Common myeloid progenitor, CD34-positive (primary cell): ENCODE measurements at regions not wholly inside any gene's neighbourhood (a gene's known extent, or its start where the extent isn't known, plus 50 kb on each side); places are given as distances from the start of the nearest gene placed in this dataset.
A peak's percentile ranks its signal among the peaks of the same experiment; 100 is the strongest.

Experiments used
- CTCF ChIA-PET: fragments of 350-600 bp; sonication (Branson Sonifier 250); formaldehyde crosslinking; loops from one replicate; lab custom pipeline; 2021; ENCODE audit warnings: antibody characterized with exemption; lab: Charles Lee
- POLR2A ChIA-PET: fragments of 350-600 bp; sonication (Branson Sonifier 250); formaldehyde crosslinking; loops from one replicate; lab custom pipeline; 2021; ENCODE audit warnings: antibody characterized with exemption; lab: Charles Lee
- DNase-seq, 3 donors: peaks; one replicate each; pipeline versions ENCODE4 v3.0.0 to v3.0.0-alpha.2; 2013
- H3K27ac ChIP-seq, 2 experiments: 1 replicate in 1 of 2; 2 replicates in 1 of 2; pipeline ENCODE4 v1.7.0; 2013; ENCODE audit warnings: inconsistent platforms in 2 of 2, low read length in 2 of 2, mild to moderate bottlenecking in 2 of 2, low read depth in 1 of 2, moderate library complexity in 1 of 2; ENCODE audit not compliant: severe bottlenecking in 2 of 2, insufficient read depth in 1 of 2, poor library complexity in 1 of 2
- H3K27me3 ChIP-seq, 5 experiments: replicated peaks in 2 of 5; 1 replicate in 3 of 5; 2 replicates in 2 of 5; pipeline versions ENCODE4 v1.6.1 to v1.7.0; 2013; ENCODE audit warnings: low read length in 4 of 5, mild to moderate bottlenecking in 2 of 5, moderate library complexity in 2 of 5, inconsistent platforms in 1 of 5; ENCODE audit not compliant: insufficient read depth in 5 of 5, control insufficient read depth in 4 of 5
- H3K36me3 ChIP-seq, 4 experiments: 1 replicate in 2 of 4; 2 replicates in 2 of 4; pipeline versions ENCODE4 v1.6.1 to v1.7.0; 2013; ENCODE audit warnings: low read length in 3 of 4, control low read depth in 1 of 4, mild to moderate bottlenecking in 1 of 4; ENCODE audit not compliant: control insufficient read depth in 4 of 4, insufficient read depth in 4 of 4
- H3K4me1 ChIP-seq, 4 experiments: 1 replicate in 3 of 4; 2 replicates in 1 of 4; pipeline versions ENCODE4 v1.6.1 to v1.7.1; 2013; ENCODE audit warnings: low read length in 3 of 4, mild to moderate bottlenecking in 3 of 4, control low read depth in 1 of 4, inconsistent platforms in 1 of 4, moderate library complexity in 1 of 4; ENCODE audit not compliant: control insufficient read depth in 4 of 4, insufficient read depth in 4 of 4; ENCODE audit errors: control extremely low read depth in 1 of 4
- H3K4me3 ChIP-seq, 7 experiments: 1 replicate in 4 of 7; 2 replicates in 3 of 7; pipeline versions ENCODE4 v1.5.1 to v1.7.0; 2013; ENCODE audit warnings: mild to moderate bottlenecking in 7 of 7, low read length in 6 of 7, moderate library complexity in 6 of 7, inconsistent platforms in 2 of 7, low read depth in 2 of 7, control low read depth in 1 of 7; ENCODE audit not compliant: insufficient read depth in 4 of 7, control insufficient read depth in 1 of 7; ENCODE audit errors: extremely low read depth in 1 of 7
- H3K9me3 ChIP-seq, 5 experiments: 1 replicate in 4 of 5; 2 replicates in 1 of 5; pipeline versions ENCODE4 v1.6.1 to v1.7.1; 2013; ENCODE audit warnings: low read length in 4 of 5, mild to moderate bottlenecking in 2 of 5, inconsistent platforms in 1 of 5, low read depth in 1 of 5, moderate library complexity in 1 of 5; ENCODE audit not compliant: control insufficient read depth in 4 of 5, insufficient read depth in 2 of 5; ENCODE audit errors: control extremely low read depth in 1 of 5
- WGBS: methylation state at CpG from one replicate; pipeline ENCODE4 v1.1.5; 2013; ENCODE audit not compliant: insufficient coverage; 5-methylcytosine and 5-hydroxymethylcytosine counted together

DNA sequence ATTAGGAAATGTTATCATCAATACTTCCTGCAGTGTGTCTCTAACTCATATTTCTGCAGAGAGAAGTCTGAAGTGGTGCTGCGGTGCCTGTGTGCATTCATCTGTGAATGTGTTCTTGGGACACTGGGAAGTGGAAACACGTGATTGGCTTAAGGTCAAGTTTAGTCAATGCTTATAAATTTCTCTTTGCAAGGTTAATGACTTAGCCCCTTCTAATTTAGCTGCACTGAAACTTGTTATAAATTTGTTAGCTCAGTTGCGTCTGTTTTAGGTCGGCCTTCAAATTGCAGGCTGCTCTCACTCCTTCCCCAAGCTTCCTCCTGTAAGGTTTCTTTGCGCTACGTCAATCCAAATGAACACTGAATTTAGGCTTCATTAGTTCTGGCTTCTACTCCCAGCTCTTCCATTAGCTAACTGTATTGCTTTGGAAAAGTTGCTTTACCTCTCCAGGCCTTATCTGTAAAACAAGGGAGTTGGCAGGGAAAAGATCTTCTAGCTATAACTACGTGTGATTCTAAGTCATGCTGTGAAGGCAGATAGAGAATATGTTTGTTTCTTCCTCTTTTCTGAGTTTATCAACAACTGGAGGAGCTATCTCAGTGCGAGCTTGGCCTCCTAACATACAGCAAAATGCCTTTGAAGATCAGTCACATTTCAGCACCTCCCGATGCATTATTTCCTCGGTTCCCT is 341.8 kb downstream of the NFIB start:
- H3K9me3 ChIP-seq, result no peaks in the 10 kb centered on the region
- 84% methylated on average over 8 of the region's 10 CpGs for WGBS
- CTCF ChIA-PET, result no interaction called here
- no peak for DNase-seq
- H3K4me3 ChIP-seq, result no peak overlapping the region
- no peak overlapping the region for H3K27ac ChIP-seq
- H3K4me1 ChIP-seq, result peaks cover 0 to 17% (median 7%) of the 10 kb centered on the region in 4 experiments
- no peaks in the 10 kb centered on the region for H3K36me3 ChIP-seq
- H3K27me3 ChIP-seq, result peaks cover 2 to 43% (median 7%) of the 10 kb centered on the region in 5 experiments
- POLR2A ChIA-PET, result no interaction called here

DNA sequence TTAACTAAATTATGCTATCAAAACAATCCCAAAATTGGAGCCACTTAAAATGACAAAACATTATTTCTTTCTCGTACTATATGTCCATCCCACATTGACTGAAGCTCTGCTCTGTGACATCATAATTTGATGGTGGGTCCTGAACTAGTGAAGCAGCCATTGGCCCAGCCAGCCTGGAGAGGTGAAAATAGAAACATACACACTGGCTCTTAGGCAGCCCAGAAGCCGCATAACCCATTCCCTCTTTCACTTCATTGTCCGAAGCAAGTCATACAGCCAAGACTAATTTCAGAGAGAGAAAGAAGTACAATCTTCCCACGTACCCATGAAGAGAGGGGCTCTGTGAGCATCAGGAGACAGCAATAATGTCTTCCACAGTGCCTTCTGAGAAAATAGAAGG is 342.5 kb downstream of the NFIB start:
- no peak overlapping the region for H3K27ac ChIP-seq
- DNase-seq, result no peak
- peaks cover 0 to 17% (median 7%) of the 10 kb centered on the region in 4 experiments for H3K4me1 ChIP-seq
- no peaks in the 10 kb centered on the region for H3K36me3 ChIP-seq
- H3K4me3 ChIP-seq, result no peak overlapping the region
- CTCF ChIA-PET, result no interaction called here
- POLR2A ChIA-PET, result no interaction called here
- peaks cover 2 to 50% (median 12%) of the 10 kb centered on the region in 5 experiments for H3K27me3 ChIP-seq
- WGBS, result 100% methylated on average over 2 of the region's 4 CpGs
- H3K9me3 ChIP-seq, result no peaks in the 10 kb centered on the region

DNA sequence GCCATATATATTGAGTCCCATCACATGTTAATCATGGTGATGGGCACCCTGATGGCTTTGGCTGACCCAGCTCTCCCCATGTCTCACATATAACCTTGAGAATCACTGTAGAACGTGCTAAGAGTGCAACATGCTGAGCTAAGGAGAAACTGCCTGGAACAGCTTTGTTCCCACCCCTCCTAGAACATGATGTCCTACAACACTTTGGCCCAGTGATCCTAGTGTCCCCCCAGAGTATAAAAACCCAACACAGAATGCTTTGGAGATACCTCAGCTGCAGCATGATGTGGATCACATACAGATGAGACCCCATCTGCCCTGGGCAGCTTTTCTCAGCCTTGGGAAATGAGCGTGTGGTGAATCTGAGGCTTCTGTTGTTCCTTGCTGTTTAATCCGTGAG is 343.5 kb downstream of the NFIB start:
- H3K27ac ChIP-seq, result no peak overlapping the region
- ChIA-PET POLR2A (no interaction called here), CTCF (interaction anchor here (0.9 kb wide), 1 partner anchor 384 kb away, joined by 3 read pairs; no protein-coding TSS in a partner anchor)
- peaks cover 2 to 54% (median 12%) of the 10 kb centered on the region in 5 experiments for H3K27me3 ChIP-seq
- H3K4me1 ChIP-seq, result peaks cover 0 to 7% (median 7%) of the 10 kb centered on the region in 4 experiments
- WGBS, result 100% methylated on average over 3 of the region's 3 CpGs
- H3K9me3 ChIP-seq, result no peaks in the 10 kb centered on the region
- DNase-seq, result no peak
- no peak overlapping the region for H3K4me3 ChIP-seq
- no peaks in the 10 kb centered on the region for H3K36me3 ChIP-seq

DNA sequence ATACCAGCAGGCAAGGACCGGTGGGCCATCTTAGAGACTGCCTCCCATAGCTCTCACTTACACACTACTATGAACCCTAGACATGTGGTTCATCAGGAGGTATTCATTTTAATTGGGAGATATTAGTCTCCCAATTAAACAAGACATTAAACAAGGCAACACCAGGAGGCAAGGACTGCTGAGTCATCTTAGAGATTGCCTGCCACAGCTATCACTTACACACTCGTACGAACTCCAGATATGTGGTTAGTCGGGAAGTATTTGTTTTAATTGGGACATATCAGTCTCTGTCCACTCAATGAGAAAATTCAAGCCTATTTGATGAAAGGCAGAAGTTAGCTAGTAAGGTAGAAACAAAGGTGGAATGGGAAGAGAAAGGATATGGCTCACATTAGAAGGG is 343.9 kb downstream of the NFIB start:
- Histone ChIP-seq H3K4me3 (no peak overlapping the region), H3K27ac (no peak overlapping the region), H3K9me3 (no peaks in the 10 kb centered on the region), H3K27me3 (peaks cover 2 to 54% (median 12%) of the 10 kb centered on the region in 5 experiments), H3K36me3 (no peaks in the 10 kb centered on the region), H3K4me1 (peaks cover 0 to 5% (median 3%) of the 10 kb centered on the region in 4 experiments)
- POLR2A ChIA-PET, result no interaction called here
- peak in 2 of 3 donors; percentile 4 to 10 for DNase-seq
- no CpG with 5 or more reads among the region's 4 CpGs for WGBS
- CTCF ChIA-PET, result no interaction called here

DNA sequence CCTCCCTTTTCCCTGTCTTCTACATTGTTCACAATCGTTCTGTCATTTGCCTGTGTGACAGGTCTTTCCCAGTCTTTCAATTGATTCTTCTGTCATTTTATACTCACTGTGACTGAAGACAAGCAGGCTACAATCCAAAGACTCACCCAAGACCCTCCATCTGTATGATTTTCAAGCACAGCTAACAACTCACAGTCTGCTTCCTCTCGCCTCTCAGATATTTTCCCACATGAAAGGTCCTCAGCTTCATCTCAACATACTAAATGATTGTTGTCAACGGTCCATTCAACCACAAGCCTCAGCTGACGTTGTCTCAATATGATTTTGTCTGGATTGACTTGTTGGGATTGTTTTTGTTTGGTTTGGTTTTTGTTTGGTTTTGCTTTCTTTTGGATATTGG is 346.5 kb downstream of the NFIB start:
- Histone ChIP-seq H3K4me1 (no peaks in the 10 kb centered on the region), H3K27me3 (peaks cover 2 to 61% (median 12%) of the 10 kb centered on the region in 5 experiments), H3K4me3 (no peak overlapping the region), H3K36me3 (no peaks in the 10 kb centered on the region), H3K27ac (no peak overlapping the region), H3K9me3 (no peaks in the 10 kb centered on the region)
- 36% methylated on average over 2 of the region's 4 CpGs for WGBS
- ChIA-PET CTCF (interaction anchor here (0.8 kb wide), 1 partner anchor 8 kb away, joined by 3 read pairs; no protein-coding TSS in a partner anchor), POLR2A (no interaction called here)
- peak in 2 of 3 donors; percentile 12 to 19 for DNase-seq

DNA sequence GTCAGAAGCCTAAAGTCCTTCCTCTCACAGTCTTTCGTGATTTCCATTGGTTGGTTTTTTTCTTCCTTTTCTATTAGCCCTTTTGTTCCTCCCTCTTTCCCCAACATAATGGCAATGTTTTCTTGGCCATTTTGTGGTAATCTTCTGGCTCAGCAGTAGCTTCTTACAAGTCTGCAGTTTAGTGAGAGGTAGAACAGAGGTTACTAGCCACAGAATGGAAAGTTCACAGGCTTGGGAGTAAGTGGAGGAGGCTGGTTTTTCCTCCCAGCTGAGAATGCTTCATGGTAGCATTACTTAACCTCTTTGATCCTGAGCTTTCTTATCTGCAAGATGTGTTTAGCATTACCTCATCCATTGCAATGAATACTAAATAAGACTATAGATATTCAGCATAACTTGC is 346.9 kb downstream of the NFIB start:
- 100% methylated on average over 1 of the region's 1 CpG for WGBS
- no peaks in the 10 kb centered on the region for H3K4me1 ChIP-seq
- no peak overlapping the region for H3K4me3 ChIP-seq
- DNase-seq, result no peak
- H3K27ac ChIP-seq, result no peak overlapping the region
- POLR2A ChIA-PET, result no interaction called here
- H3K36me3 ChIP-seq, result no peaks in the 10 kb centered on the region
- peaks cover 2 to 62% (median 13%) of the 10 kb centered on the region in 5 experiments for H3K27me3 ChIP-seq
- H3K9me3 ChIP-seq, result no peaks in the 10 kb centered on the region
- CTCF ChIA-PET, result interaction anchor here (0.8 kb wide), 1 partner anchor 9 kb away, joined by 3 read pairs; no protein-coding TSS in a partner anchor

DNA sequence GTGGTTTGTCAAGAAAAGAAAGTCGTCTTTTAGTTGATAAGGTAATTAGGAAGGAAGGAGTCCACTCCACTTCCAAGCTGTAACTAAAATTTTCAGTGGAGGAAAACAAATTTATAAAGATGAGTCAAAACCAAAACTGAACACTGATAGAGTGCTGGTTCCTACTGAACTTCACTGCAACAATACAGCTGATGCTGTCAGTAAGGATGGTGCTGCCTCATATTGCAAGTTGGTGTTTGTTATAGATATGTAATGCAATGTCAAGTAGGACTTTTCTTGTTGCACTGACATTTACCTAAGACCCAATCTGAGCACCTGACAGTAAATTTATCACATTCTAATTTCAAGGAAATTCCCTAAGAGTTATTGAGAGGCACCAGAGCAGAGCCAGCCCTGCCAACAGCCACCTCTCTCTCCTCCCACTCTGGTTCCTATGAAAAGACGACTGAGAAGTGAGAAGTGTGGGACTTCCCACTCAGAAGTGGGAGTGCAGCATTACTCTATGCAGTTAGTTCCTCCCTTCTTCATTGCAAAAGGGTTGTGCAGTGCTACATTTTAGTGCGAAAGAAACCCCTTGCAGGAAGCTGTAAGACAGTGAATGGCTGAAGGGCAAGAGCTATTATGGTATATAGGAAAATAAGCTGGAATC is 350.8 kb downstream of the NFIB start:
- ChIA-PET POLR2A (no interaction called here), CTCF (no interaction called here)
- Histone ChIP-seq H3K9me3 (no peaks in the 10 kb centered on the region), H3K27ac (no peak overlapping the region), H3K4me1 (no peaks in the 10 kb centered on the region), H3K27me3 (peaks cover 0 to 43% (median 12%) of the 10 kb centered on the region in 5 experiments), H3K4me3 (no peak overlapping the region), H3K36me3 (no peaks in the 10 kb centered on the region)
- 0% methylated on average over 1 of the region's 3 CpGs for WGBS
- no peak for DNase-seq
